T-helper 17 cell (primary cell): ENCODE measurements at regions not wholly inside any gene's neighbourhood (a gene's known extent, or its start where the extent isn't known, plus 50 kb on each side); places are given as distances from the start of the nearest gene placed in this dataset.
"Not testable (repeated sequence)": the region's sequence is repeated elsewhere in the genome, so short reads cannot be mapped to it uniquely, and the experiment has no call there.

ENCODE experiments used
- ATAC-seq: fragments of 150-1000 bp; cut with Tn5 transposase; 2 replicates; pipeline ENCODE4 v1.10.0; 2021; ENCODE audit warnings: mild to moderate bottlenecking, moderate library complexity
- DNase-seq, 3 donors: peaks; one replicate each; pipeline versions ENCODE4 v3.0.0 to v3.0.0-alpha.2; 2020 to 2021
- H3K9me3 ChIP-seq: one replicate; pipeline ENCODE4 v1.7.0; 2013; ENCODE audit warnings: low read length, mild to moderate bottlenecking; ENCODE audit not compliant: control insufficient read depth, poor library complexity, severe bottlenecking
- H3K27ac Mint-ChIP-seq: one replicate; pipeline ENCODE4 v1.8.0; 2022; ENCODE audit warnings: mild to moderate bottlenecking, moderate library complexity, mixed read lengths
- H3K27me3 Mint-ChIP-seq: one replicate; pipeline ENCODE4 v1.8.0; 2022; ENCODE audit warnings: mixed read lengths
- H3K36me3 Mint-ChIP-seq: one replicate; pipeline ENCODE4 v1.8.0; 2022; ENCODE audit warnings: low read depth, mixed read lengths
- H3K4me1 Mint-ChIP-seq: one replicate; pipeline ENCODE4 v1.8.0; 2022; ENCODE audit warnings: mild to moderate bottlenecking, mixed read lengths
- H3K4me3 Mint-ChIP-seq: one replicate; pipeline ENCODE4 v1.8.0; 2022; ENCODE audit warnings: mild to moderate bottlenecking, moderate library complexity, mixed read lengths

GRCh38 chr4:123233136-123233768 lies 163.3 kb upstream of the SPRY1 start:
- Mint-ChIP-seq H3K4me1 (no peaks in the 10 kb centered on the region), H3K27me3 (no peaks in the 10 kb centered on the region), H3K4me3 (no peak overlapping the region), H3K27ac (no peak overlapping the region), H3K36me3 (peaks cover 7% of the 10 kb centered on the region)
- ATAC-seq (no peak), DNase-seq (no peak)
- no peaks in the 10 kb centered on the region for H3K9me3 ChIP-seq

- H3K4me1 Mint-ChIP-seq: no peaks in the 10 kb centered on the region
- no peaks in the 10 kb centered on the region for H3K9me3 ChIP-seq
- no peak overlapping the region for H3K27ac Mint-ChIP-seq
- no peak overlapping the region for H3K4me3 Mint-ChIP-seq
- H3K36me3 Mint-ChIP-seq: peaks cover 7% of the 10 kb centered on the region
- no peak for DNase-seq
- no peaks in the 10 kb centered on the region for H3K27me3 Mint-ChIP-seq
- no peak for ATAC-seq
These were observed 161.6 kb upstream of the SPRY1 start for GRCh38 chr4:123234955-123235354.

- Mint-ChIP-seq H3K36me3 (peaks cover 7% of the 10 kb centered on the region), H3K27me3 (no peaks in the 10 kb centered on the region), H3K4me3 (no peak overlapping the region), H3K4me1 (no peaks in the 10 kb centered on the region), H3K27ac (no peak overlapping the region)
- no peaks in the 10 kb centered on the region for H3K9me3 ChIP-seq
- DNase-seq: no peak
- no peak for ATAC-seq
These were observed 161.2 kb upstream of the SPRY1 start for GRCh38 chr4:123235431-123235830.

- Mint-ChIP-seq H3K36me3 (peaks cover 7% of the 10 kb centered on the region), H3K27me3 (no peaks in the 10 kb centered on the region), H3K27ac (no peak overlapping the region), H3K4me3 (no peak overlapping the region), H3K4me1 (no peaks in the 10 kb centered on the region)
- no peak for DNase-seq
- H3K9me3 ChIP-seq: no peaks in the 10 kb centered on the region
- ATAC-seq: no peak
These were observed 160.0 kb upstream of the SPRY1 start for GRCh38 chr4:123236606-123237005.

- not testable (repeated sequence) for H3K27ac Mint-ChIP-seq, ATAC-seq, H3K27me3 Mint-ChIP-seq
These were observed 156.3 kb upstream of the SPRY1 start for GRCh38 chr4:123240286-123240685.

GRCh38 chr4:123243220-123243619 lies 153.4 kb upstream of the SPRY1 start:
- not testable (repeated sequence) for H3K9me3 ChIP-seq, H3K27ac Mint-ChIP-seq, DNase-seq, H3K4me3 Mint-ChIP-seq, H3K4me1 Mint-ChIP-seq, H3K36me3 Mint-ChIP-seq, H3K27me3 Mint-ChIP-seq, ATAC-seq

More at GRCh38 chr4:123240286-123240685, 156.3 kb upstream of the SPRY1 start:
- not testable (repeated sequence) for DNase-seq, H3K4me1 Mint-ChIP-seq, H3K9me3 ChIP-seq, H3K36me3 Mint-ChIP-seq, H3K4me3 Mint-ChIP-seq

GRCh38 chr4:123244137-123244536 lies 152.5 kb upstream of the SPRY1 start:
- Mint-ChIP-seq H3K4me3 (no peak overlapping the region), H3K4me1 (no peaks in the 10 kb centered on the region), H3K27ac (no peak overlapping the region), H3K36me3 (no peaks in the 10 kb centered on the region), H3K27me3 (no peaks in the 10 kb centered on the region)
- no peaks in the 10 kb centered on the region for H3K9me3 ChIP-seq
- DNase-seq (no peak), ATAC-seq (no peak)

- H3K36me3 Mint-ChIP-seq: no peaks in the 10 kb centered on the region
- no peak overlapping the region for H3K4me3 Mint-ChIP-seq
- no peaks in the 10 kb centered on the region for H3K4me1 Mint-ChIP-seq
- ATAC-seq (no peak), DNase-seq (no peak)
- no peaks in the 10 kb centered on the region for H3K27me3 Mint-ChIP-seq
- no peaks in the 10 kb centered on the region for H3K9me3 ChIP-seq
- H3K27ac Mint-ChIP-seq: no peak overlapping the region
These were observed 150.5 kb upstream of the SPRY1 start for GRCh38 chr4:123246085-123246484.

- no peaks in the 10 kb centered on the region for H3K27me3 Mint-ChIP-seq
- H3K4me3 Mint-ChIP-seq: no peak overlapping the region
- DNase-seq (no peak), ATAC-seq (no peak)
- H3K4me1 Mint-ChIP-seq: no peaks in the 10 kb centered on the region
- no peak overlapping the region for H3K27ac Mint-ChIP-seq
- H3K9me3 ChIP-seq: no peaks in the 10 kb centered on the region
- no peaks in the 10 kb centered on the region for H3K36me3 Mint-ChIP-seq
These were observed 148.4 kb upstream of the SPRY1 start for GRCh38 chr4:123248085-123248659.

- Mint-ChIP-seq H3K27me3 (no peaks in the 10 kb centered on the region), H3K36me3 (no peaks in the 10 kb centered on the region)
- no peak for ATAC-seq
These were observed 146.8 kb upstream of the SPRY1 start for GRCh38 chr4:123249821-123250220.

GRCh38 chr4:123250843-123251242 lies 145.8 kb upstream of the SPRY1 start:
- ATAC-seq: no peak
- Mint-ChIP-seq H3K4me1 (no peaks in the 10 kb centered on the region), H3K36me3 (no peaks in the 10 kb centered on the region), H3K27me3 (no peaks in the 10 kb centered on the region), H3K4me3 (no peak overlapping the region), H3K27ac (no peak overlapping the region)
- H3K9me3 ChIP-seq: no peaks in the 10 kb centered on the region
- no peak for DNase-seq

More at GRCh38 chr4:123249821-123250220, 146.8 kb upstream of the SPRY1 start:
- H3K9me3 ChIP-seq: no peaks in the 10 kb centered on the region
- Mint-ChIP-seq H3K4me1 (no peaks in the 10 kb centered on the region), H3K27ac (no peak overlapping the region), H3K4me3 (no peak overlapping the region)
- DNase-seq: no peak

- Mint-ChIP-seq H3K27ac (no peak overlapping the region), H3K36me3 (peaks cover 5% of the 10 kb centered on the region), H3K27me3 (no peaks in the 10 kb centered on the region), H3K4me3 (no peak overlapping the region), H3K4me1 (peaks cover 3% of the 10 kb centered on the region)
- no peak for DNase-seq
- H3K9me3 ChIP-seq: no peaks in the 10 kb centered on the region
- ATAC-seq: no peak
These were observed 140.6 kb upstream of the SPRY1 start for GRCh38 chr4:123255971-123256370.

- no peaks in the 10 kb centered on the region for H3K9me3 ChIP-seq
- Mint-ChIP-seq H3K4me1 (peaks cover 3% of the 10 kb centered on the region), H3K27ac (no peak overlapping the region), H3K36me3 (peaks cover 5% of the 10 kb centered on the region), H3K27me3 (no peaks in the 10 kb centered on the region), H3K4me3 (no peak overlapping the region)
- ATAC-seq (no peak), DNase-seq (no peak)
These were observed 139.7 kb upstream of the SPRY1 start for GRCh38 chr4:123256901-123257300.

- Mint-ChIP-seq H3K27ac (no peak overlapping the region), H3K27me3 (no peaks in the 10 kb centered on the region), H3K4me1 (peaks cover 3% of the 10 kb centered on the region), H3K4me3 (no peak overlapping the region), H3K36me3 (peaks cover 5% of the 10 kb centered on the region)
- H3K9me3 ChIP-seq: no peaks in the 10 kb centered on the region
- no peak for DNase-seq
- ATAC-seq: no peak
These were observed 139.0 kb upstream of the SPRY1 start for GRCh38 chr4:123257591-123257990.
